HG03469 (cell line): ENCODE measurements at regions not wholly inside any gene's neighbourhood (a gene's known extent, or its start where the extent isn't known, plus 50 kb on each side); places are given as distances from the start of the nearest gene placed in this dataset.
"Not testable (repeated sequence)": the region's sequence is repeated elsewhere in the genome, so short reads cannot be mapped to it uniquely, and the experiment has no call there.

Source experiments
- ATAC-seq: cut with Tn5 transposase; IDR thresholded peaks from one replicate; pipeline ENCODE4 v1.9.1; 2021; ENCODE audit warnings: mild to moderate bottlenecking, moderate library complexity, moderate number of reproducible peaks; ENCODE audit not compliant: unreplicated experiment

- ATAC-seq, result no peak
Measured at GRCh38 chr3:88775026-88775690, 332.3 kb upstream of the EPHA3 start.

GRCh38 chr3:88779482-88779881, 327.9 kb upstream of the EPHA3 start:
- ATAC-seq, result no peak

DNA sequence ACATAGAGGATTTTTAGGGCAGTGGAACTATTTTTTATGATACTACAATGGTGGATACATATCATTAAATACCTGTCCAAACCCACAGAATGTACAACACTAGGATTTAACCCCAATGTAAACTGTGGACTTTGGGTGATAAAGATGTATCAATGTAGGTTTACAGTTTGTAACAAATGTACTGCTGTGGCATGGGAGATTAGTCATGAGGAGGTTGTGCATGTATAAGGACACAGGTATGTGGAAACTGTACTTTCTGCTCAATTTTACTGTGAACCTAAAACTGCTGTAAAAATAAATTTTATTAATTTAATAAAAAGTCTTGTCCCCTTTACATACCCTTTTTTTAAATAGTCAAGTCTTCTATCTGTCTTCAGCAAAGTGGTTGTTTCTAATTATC, 322.5 kb upstream of the EPHA3 start:
- ATAC-seq, result no peak

GRCh38 chr3:88785841-88786240, 321.6 kb upstream of the EPHA3 start:
- ATAC-seq, result no peak

DNA sequence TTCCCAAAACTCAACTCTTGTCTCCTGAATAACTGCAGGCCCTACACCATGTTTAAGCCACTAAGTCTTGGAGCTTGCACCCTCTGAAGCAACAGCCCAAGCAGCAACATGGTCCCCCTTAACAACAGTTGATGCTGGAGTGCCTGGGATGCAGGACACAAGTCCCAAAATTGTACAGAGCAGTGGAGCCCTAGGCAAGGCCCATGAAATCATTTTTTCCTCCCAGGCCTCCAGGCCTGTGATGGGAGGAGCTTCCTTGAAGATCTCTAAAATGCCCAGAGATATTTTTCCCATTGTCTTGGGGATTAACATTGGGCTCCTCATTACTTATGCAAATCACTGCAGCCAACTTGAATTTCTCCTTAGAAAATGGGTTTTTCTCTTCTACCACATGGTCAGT, 311.9 kb upstream of the EPHA3 start:
- no peak for ATAC-seq

DNA sequence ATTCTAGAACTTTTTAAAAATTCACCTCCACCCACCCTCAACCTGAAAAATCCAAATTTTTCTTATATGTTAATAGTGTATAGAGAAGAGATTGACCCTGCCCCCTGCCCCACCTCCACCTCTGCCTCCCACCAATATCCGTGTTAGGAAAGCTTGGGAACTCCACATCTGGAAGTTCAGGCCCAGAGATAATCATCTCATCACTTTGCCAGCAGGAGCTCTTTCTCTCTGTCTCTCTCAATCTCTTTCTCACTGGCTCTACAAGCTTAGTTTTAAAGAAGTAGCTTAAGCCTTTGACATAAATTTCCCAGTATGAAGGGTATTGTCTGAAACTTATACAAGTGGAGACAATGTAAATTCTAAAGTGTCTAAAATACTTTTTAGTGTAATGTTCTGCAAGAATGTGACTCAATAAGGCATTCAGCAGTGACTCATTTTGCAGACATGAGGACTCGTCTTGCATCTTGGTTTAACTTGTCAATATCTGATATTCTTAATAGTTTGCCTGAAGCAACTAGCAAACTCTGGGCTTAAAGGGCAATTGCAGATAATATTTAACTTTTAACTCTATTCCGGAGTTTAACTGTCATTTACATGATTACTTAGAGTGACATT, 299.8 kb upstream of the EPHA3 start:
- no peak for ATAC-seq

DNA sequence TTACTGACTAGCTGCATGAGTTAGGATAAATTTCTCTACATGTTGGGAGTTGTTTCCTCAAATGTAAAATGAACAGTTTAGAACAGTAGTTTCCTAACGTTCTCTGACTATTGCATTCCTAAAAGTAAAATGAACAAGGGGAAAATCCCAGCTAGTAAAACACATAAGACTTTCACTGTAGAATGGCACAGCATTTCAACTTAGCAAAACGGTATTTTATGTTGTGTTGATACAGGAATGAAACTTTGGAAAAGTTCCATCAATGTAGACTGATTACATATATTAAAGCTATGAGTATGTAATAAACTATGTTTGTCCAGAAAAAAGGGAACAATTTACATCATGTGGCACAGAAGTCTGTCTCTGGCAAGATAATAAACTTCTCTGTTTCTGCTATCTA, 297.4 kb upstream of the EPHA3 start:
- no peak for ATAC-seq

- no peak for ATAC-seq
Measured at GRCh38 chr3:88810455-88810854, 297.0 kb upstream of the EPHA3 start.

- no peak for ATAC-seq
Measured at GRCh38 chr3:88811096-88811495, 296.3 kb upstream of the EPHA3 start.

GRCh38 chr3:88812576-88812975, 294.8 kb upstream of the EPHA3 start:
- ATAC-seq, result no peak

- ATAC-seq, result no peak
Measured at GRCh38 chr3:88816445-88816844, 291.0 kb upstream of the EPHA3 start.

GRCh38 chr3:88824666-88825564, 282.5 kb upstream of the EPHA3 start:
- no peak for ATAC-seq

- ATAC-seq, result no peak
Measured at GRCh38 chr3:88828466-88828865, 279.0 kb upstream of the EPHA3 start.

DNA sequence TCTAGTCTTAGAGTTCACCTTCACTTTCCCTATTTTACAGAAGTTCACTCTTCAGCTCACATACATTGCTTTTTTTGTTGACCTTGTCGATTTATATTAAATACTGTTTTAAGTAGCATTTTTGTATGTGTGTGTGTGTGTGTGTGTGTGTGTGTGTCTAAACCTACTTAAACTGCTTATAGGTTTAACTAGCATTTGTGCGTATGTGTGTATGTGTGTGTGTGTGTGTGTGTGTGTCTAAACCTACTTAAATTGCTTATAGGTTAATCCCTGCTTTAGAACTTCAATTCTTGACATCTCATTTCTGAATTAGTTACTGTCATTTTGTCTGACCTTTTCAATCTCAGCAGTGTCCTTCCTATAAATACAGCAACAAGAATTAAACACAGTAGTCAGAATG, 254.8 kb upstream of the EPHA3 start:
- ATAC-seq, result no peak

DNA sequence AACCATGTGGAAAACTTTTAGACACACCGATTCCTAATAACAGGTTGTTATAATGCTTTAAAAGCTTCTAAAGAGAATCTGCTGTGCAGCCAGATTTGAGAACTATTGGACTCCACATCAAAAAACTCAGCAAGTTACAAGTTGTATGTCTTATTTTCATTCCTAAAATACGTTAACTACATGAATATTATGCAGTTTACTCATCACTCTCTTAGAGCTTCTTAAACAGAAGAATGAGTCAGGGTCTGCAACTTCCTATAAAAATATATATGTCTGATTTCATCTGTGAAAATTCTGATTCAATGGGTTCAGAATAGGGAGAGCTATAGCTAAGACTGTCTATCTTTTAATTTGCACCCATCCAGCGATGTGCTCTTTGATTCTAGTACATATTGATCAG, 244.2 kb upstream of the EPHA3 start:
- no peak for ATAC-seq

DNA sequence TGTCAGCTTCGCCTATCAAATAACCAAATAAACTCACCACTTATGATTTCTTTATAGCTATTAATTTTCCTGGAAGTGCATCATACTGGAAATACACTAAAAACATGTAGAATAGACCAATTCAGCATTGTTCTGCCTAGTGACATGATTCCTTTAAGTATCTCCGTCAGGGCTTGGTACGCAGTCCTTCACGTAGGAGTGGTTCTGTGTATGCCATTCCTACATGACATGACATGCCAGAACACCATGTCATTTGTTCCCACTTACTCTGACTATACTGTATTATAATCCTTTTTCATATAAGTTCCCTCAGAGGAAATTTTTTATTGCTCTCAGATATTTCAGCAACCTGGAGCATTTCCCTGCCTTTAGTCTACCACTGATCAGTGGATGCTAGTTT, 230.7 kb upstream of the EPHA3 start:
- ATAC-seq, result no peak

GRCh38 chr3:88879905-88880304, 227.5 kb upstream of the EPHA3 start:
- no peak for ATAC-seq

- peak; percentile 76 for ATAC-seq
Measured at GRCh38 chr3:88882121-88882520, 225.3 kb upstream of the EPHA3 start.

GRCh38 chr3:88886624-88887023, 220.8 kb upstream of the EPHA3 start:
- ATAC-seq, result not testable (repeated sequence)

- ATAC-seq, result no peak
Measured at GRCh38 chr3:88896026-88896425, 211.4 kb upstream of the EPHA3 start.

- ATAC-seq, result no peak
Measured at GRCh38 chr3:88912294-88912877, 195.0 kb upstream of the EPHA3 start.

- no peak for ATAC-seq
Measured at GRCh38 chr3:88918841-88919240, 188.6 kb upstream of the EPHA3 start.
